GM12892 (cell line): ENCODE measurements at regions not wholly inside any gene's neighbourhood (a gene's known extent, or its start where the extent isn't known, plus 50 kb on each side); places are given as distances from the start of the nearest gene placed in this dataset.

Source experiments
- POLR2A ChIP-seq: IDR thresholded peaks from 2 replicates; pipeline ENCODE4 v1.6.1; 2011; ENCODE audit warnings: low read depth, low read length, control low read depth
- POLR2AphosphoS5 ChIP-seq: IDR thresholded peaks from 2 replicates; pipeline ENCODE4 v1.6.1; 2011; ENCODE audit warnings: low read depth, low read length, control low read depth

DNA sequence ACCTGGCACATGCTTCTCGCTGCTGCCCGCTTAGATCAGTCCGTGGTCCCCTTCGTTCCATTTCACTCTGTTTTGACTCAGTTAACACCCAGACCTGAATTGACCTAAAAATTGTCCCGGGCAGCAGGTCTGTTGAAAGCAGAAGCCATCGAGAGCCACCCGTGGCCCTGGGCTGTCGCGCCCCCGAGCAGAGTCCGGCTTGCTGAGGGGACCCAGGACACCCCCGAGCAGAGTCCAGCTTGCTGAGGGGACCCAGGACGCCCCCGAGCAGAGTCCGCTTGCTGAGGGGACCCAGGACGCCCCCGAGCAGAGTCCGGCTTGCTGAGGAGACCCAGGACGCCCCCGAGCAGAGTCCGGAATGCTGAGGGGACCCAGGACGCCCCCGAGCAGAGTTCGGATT lies 50.2 kb upstream of the GALNT9 start:
- TF ChIP-seq POLR2A (no peak), POLR2AphosphoS5 (no peak)
